ENCODE measurements at regions not wholly inside any gene's neighbourhood (a gene's known extent, or its start where the extent isn't known, plus 50 kb on each side); places are given as distances from the start of the nearest gene placed in this dataset.
A peak's percentile ranks its signal among the peaks of the same experiment; 100 is the strongest.

DNA sequence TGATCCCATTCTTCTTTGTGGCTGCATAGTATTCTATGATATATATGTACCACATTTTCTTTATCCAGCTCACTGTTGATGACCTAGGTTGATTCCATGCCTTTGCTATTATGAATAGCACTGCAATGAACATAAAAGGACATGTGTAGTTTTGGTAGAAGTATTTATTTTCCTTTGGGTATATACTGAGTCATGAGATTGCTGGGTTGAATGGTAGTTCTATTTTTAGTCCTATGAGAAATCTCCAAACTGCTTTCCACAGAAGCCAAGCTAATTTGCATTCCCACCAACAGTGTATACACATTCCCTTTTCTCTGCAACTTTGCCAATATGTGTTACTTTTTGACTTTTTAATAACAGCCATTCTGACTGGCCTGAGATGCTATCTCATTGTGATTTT is 278.3 kb downstream of the PCDH18 start:
- no TSS peak for BruUV-seq (replicated peaks)
- H3K27ac ChIP-seq (ENCODE audit: low read length): no peak overlapping the region
- intact Hi-C loops (cut with micrococcal nuclease): no loop called here
- no peak overlapping the region for H3K4me2 ChIP-seq (ENCODE audit: low read length)
- no peak overlapping the region for H2AFZ ChIP-seq (ENCODE audit: low read length)
- no peaks in the 10 kb centered on the region for H3F3A ChIP-seq (ENCODE audit: low read length, unreplicated experiment)
- no peaks in the 10 kb centered on the region for H3K27me3 ChIP-seq (ENCODE audit: low read length)
- CTCF ChIA-PET: no interaction called here
- POLR2A ChIA-PET (ENCODE audit: unreplicated experiment): no interaction called here
- DNase-seq: no peak
- no peaks in the 10 kb centered on the region for H3K4me1 ChIP-seq (ENCODE audit: insufficient read depth, low read length)
- H3K36me3 ChIP-seq (ENCODE audit: low read depth, low read length): no peaks in the 10 kb centered on the region
- H3K4me3 ChIP-seq (ENCODE audit: low read length): no peak overlapping the region
- H3K79me2 ChIP-seq (ENCODE audit: low read length): no peaks in the 10 kb centered on the region
- TF ChIP-seq EZH2 (IDR thresholded peaks at IDR 0.05; ENCODE audit: low read length, unreplicated experiment): no peak
- TF ChIP-seq EZH2phosphoT487 (IDR thresholded peaks at IDR 0.05; ENCODE audit: borderline replicate concordance, low read length): no peak
- TF ChIP-seq, protein P1, sequence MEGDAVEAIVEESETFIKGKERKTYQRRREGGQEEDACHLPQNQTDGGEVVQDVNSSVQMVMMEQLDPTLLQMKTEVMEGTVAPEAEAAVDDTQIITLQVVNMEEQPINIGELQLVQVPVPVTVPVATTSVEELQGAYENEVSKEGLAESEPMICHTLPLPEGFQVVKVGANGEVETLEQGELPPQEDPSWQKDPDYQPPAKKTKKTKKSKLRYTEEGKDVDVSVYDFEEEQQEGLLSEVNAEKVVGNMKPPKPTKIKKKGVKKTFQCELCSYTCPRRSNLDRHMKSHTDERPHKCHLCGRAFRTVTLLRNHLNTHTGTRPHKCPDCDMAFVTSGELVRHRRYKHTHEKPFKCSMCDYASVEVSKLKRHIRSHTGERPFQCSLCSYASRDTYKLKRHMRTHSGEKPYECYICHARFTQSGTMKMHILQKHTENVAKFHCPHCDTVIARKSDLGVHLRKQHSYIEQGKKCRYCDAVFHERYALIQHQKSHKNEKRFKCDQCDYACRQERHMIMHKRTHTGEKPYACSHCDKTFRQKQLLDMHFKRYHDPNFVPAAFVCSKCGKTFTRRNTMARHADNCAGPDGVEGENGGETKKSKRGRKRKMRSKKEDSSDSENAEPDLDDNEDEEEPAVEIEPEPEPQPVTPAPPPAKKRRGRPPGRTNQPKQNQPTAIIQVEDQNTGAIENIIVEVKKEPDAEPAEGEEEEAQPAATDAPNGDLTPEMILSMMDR (conservative IDR thresholded peaks at IDR 0.05; ENCODE audit: low read depth, low read length): no peak
- ATAC-seq: no peak
- no peaks in the 10 kb centered on the region for H3K9me3 ChIP-seq (ENCODE audit: low read length)
- H4K20me1 ChIP-seq (ENCODE audit: low read length): no peaks in the 10 kb centered on the region
- H3K9ac ChIP-seq (ENCODE audit: low read length): no peak overlapping the region
- H3K9me2 ChIP-seq (replicated peaks; ENCODE audit: low read length): no peaks in the 10 kb centered on the region

DNA sequence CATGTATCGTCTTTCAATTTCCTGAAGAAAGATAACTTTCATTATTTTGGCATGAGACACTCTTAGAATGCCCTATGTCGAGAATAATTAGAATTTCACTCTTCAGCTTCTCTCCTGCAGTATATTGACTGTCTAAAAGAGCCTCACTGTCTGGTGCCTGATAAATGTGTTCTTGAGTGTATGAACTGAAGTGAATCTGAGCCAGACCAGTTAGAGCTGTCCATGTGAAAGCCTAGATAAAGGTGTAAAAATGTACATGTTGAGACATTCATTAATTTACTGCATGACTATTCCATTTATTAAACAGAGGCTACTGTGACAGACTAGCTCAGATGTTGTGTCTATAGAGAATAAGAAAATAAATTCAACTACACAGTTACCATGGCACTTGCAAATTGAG is 283.2 kb downstream of the PCDH18 start:
- intact Hi-C loops (cut with micrococcal nuclease): no loop called here
- CTCF ChIA-PET: no interaction called here
- TF ChIP-seq EZH2 (IDR thresholded peaks at IDR 0.05; ENCODE audit: low read length, unreplicated experiment) (no peak), EZH2phosphoT487 (IDR thresholded peaks at IDR 0.05; ENCODE audit: borderline replicate concordance, low read length) (no peak)
- TF ChIP-seq, protein P1 (conservative IDR thresholded peaks at IDR 0.05; ENCODE audit: low read depth, low read length): no peak

DNA sequence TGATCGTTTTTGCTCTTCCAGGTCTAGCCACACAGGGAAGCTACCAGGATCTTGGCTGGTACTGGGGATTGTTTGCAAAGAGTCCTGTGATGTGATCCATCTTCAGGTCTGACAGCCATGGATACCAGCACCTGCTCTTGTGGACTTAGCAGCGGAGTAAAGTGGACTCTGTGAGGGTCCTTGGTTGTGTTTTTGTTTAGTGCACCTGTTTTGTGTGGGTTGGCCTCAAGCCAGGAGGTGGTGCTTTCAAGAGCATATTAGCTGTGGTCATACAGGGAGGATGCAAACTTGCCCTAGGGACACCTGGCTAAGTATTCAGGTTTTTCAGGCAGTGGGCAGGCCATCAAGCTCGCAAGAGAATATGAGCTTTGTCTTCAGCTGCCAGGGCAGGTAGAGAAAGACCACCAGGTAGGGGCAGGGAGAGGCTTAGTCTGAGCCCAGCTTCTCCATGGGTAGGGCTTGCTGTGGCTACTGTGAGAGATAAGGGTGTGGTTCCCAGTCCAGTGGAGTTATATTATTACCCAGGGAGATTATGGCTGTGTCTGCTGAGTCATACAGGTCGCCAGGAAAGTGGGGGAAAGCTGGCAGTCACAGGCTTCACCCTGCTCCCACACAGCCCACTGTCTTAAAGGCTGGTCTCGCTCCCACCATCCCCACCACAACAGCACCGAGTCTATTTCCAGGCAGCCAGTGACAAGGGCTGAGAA is 293.7 kb downstream of the PCDH18 start:
- POLR2A ChIA-PET (ENCODE audit: unreplicated experiment): no interaction called here
- Histone ChIP-seq H3K9me2 (replicated peaks; ENCODE audit: low read length) (no peaks in the 10 kb centered on the region), H3F3A (ENCODE audit: low read length, unreplicated experiment) (no peaks in the 10 kb centered on the region), H3K4me1 (ENCODE audit: insufficient read depth, low read length) (no peaks in the 10 kb centered on the region), H3K79me2 (ENCODE audit: low read length) (no peaks in the 10 kb centered on the region), H3K4me3 (ENCODE audit: low read length) (no peak overlapping the region), H3K36me3 (ENCODE audit: low read depth, low read length) (no peaks in the 10 kb centered on the region), H3K27me3 (ENCODE audit: low read length) (no peaks in the 10 kb centered on the region), H3K9ac (ENCODE audit: low read length) (no peak overlapping the region), H3K27ac (ENCODE audit: low read length) (no peak overlapping the region), H2AFZ (ENCODE audit: low read length) (peak overlapping the region; percentile 50; the same call in 1 of the 2 replicates), H4K20me1 (ENCODE audit: low read length) (no peaks in the 10 kb centered on the region), H3K9me3 (ENCODE audit: low read length) (no peaks in the 10 kb centered on the region), H3K4me2 (ENCODE audit: low read length) (no peak overlapping the region)
- peak; percentile 3 for DNase-seq
- intact Hi-C loops (cut with micrococcal nuclease): no loop called here
- BruUV-seq (replicated peaks): no TSS peak
- CTCF ChIA-PET: no interaction called here
- no peak for TF ChIP-seq EZH2 (IDR thresholded peaks at IDR 0.05; ENCODE audit: low read length, unreplicated experiment)
- TF ChIP-seq, protein P1 (conservative IDR thresholded peaks at IDR 0.05; ENCODE audit: low read depth, low read length): no peak
- no peak for TF ChIP-seq EZH2phosphoT487 (IDR thresholded peaks at IDR 0.05; ENCODE audit: borderline replicate concordance, low read length)
- ATAC-seq: no peak

More for the DNA sequence above, 283.2 kb downstream of the PCDH18 start:
- Histone ChIP-seq H3K9me3 (ENCODE audit: low read length) (no peaks in the 10 kb centered on the region), H3K4me3 (ENCODE audit: low read length) (no peak overlapping the region), H3K27me3 (ENCODE audit: low read length) (no peaks in the 10 kb centered on the region), H3K4me2 (ENCODE audit: low read length) (no peak overlapping the region), H3K9me2 (replicated peaks; ENCODE audit: low read length) (no peaks in the 10 kb centered on the region), H3F3A (ENCODE audit: low read length, unreplicated experiment) (no peaks in the 10 kb centered on the region), H4K20me1 (ENCODE audit: low read length) (no peaks in the 10 kb centered on the region), H3K27ac (ENCODE audit: low read length) (no peak overlapping the region), H3K4me1 (ENCODE audit: insufficient read depth, low read length) (no peaks in the 10 kb centered on the region), H2AFZ (ENCODE audit: low read length) (no peak overlapping the region), H3K79me2 (ENCODE audit: low read length) (no peaks in the 10 kb centered on the region), H3K9ac (ENCODE audit: low read length) (no peak overlapping the region), H3K36me3 (ENCODE audit: low read depth, low read length) (no peaks in the 10 kb centered on the region)
- no TSS peak for BruUV-seq (replicated peaks)
- DNase-seq: no peak
- POLR2A ChIA-PET (ENCODE audit: unreplicated experiment): no interaction called here
- ATAC-seq: no peak
